HL-60 (cell line): ENCODE measurements at regions not wholly inside any gene's neighbourhood (a gene's known extent, or its start where the extent isn't known, plus 50 kb on each side); places are given as distances from the start of the nearest gene placed in this dataset.

Experiments
- DNase-seq, 2 experiments: peaks; one replicate each; pipeline ENCODE4 v3.0.0-alpha.2; 2010 to 2020; ENCODE audit warnings: low read depth in 1 of 2, low spot score in 1 of 2
- H3K27ac ChIP-seq: fragments of 250-450 bp; sonication (Bioruptor Pico); replicated peaks from 2 replicates; pipeline ENCODE4 v1.5.1; 2020; ENCODE audit warnings: mild to moderate bottlenecking, moderate library complexity
- H3K27me3 ChIP-seq: fragments of 250-450 bp; sonication (Bioruptor Pico); 2 replicates; pipeline ENCODE4 v1.5.1; 2021; ENCODE audit warnings: mild to moderate bottlenecking, moderate library complexity; ENCODE audit not compliant: insufficient read depth, poor library complexity, severe bottlenecking
- H3K4me3 ChIP-seq: replicated peaks from 2 replicates; pipeline ENCODE4 v1.5.1; 2011; ENCODE audit warnings: mild to moderate bottlenecking, control low read depth, low read length; ENCODE audit not compliant: insufficient read depth
- GABPA ChIP-seq: IDR thresholded peaks from 2 replicates; pipeline ENCODE4 v1.6.1; 2012; ENCODE audit warnings: low read depth
- POLR2AphosphoS5 ChIP-seq: IDR thresholded peaks from 2 replicates; pipeline ENCODE4 v1.6.1; 2012; ENCODE audit warnings: low read depth
- REST ChIP-seq: IDR thresholded peaks from 2 replicates; pipeline ENCODE4 v1.6.1; 2012; ENCODE audit warnings: low read depth; ENCODE audit not compliant: insufficient replicate concordance
- SPI1 ChIP-seq: IDR thresholded peaks from 2 replicates; pipeline ENCODE4 v1.6.1; 2012; ENCODE audit warnings: low read depth, mild to moderate bottlenecking, borderline replicate concordance
- TF ChIP-seq, protein P1 (sequence below): IDR thresholded peaks from one replicate; pipeline ENCODE4 v1.5.1; 2011; ENCODE audit warnings: low read length, control low read depth, inconsistent platforms; ENCODE audit not compliant: insufficient read depth

- Histone ChIP-seq H3K27me3 (no peaks in the 10 kb centered on the region), H3K27ac (no peak overlapping the region), H3K4me3 (no peak overlapping the region)
- TF ChIP-seq SPI1 (no peak), POLR2AphosphoS5 (no peak), REST (no peak), GABPA (no peak)
- TF ChIP-seq, protein P1, sequence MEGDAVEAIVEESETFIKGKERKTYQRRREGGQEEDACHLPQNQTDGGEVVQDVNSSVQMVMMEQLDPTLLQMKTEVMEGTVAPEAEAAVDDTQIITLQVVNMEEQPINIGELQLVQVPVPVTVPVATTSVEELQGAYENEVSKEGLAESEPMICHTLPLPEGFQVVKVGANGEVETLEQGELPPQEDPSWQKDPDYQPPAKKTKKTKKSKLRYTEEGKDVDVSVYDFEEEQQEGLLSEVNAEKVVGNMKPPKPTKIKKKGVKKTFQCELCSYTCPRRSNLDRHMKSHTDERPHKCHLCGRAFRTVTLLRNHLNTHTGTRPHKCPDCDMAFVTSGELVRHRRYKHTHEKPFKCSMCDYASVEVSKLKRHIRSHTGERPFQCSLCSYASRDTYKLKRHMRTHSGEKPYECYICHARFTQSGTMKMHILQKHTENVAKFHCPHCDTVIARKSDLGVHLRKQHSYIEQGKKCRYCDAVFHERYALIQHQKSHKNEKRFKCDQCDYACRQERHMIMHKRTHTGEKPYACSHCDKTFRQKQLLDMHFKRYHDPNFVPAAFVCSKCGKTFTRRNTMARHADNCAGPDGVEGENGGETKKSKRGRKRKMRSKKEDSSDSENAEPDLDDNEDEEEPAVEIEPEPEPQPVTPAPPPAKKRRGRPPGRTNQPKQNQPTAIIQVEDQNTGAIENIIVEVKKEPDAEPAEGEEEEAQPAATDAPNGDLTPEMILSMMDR = no peak
- DNase-seq = no peak
Observed at GRCh38 chr4:114184901-114185300, 205.5 kb upstream of the ARSJ start.

- no peak overlapping the region for H3K4me3 ChIP-seq
- no peak for DNase-seq
- H3K27ac ChIP-seq = no peak overlapping the region
- no peaks in the 10 kb centered on the region for H3K27me3 ChIP-seq
- TF ChIP-seq SPI1 = no peak
- TF ChIP-seq, protein P1 = no peak
- no peak for TF ChIP-seq POLR2AphosphoS5
- no peak for TF ChIP-seq REST
- no peak for TF ChIP-seq GABPA
Observed at GRCh38 chr4:114187592-114187991, 208.1 kb upstream of the ARSJ start.

- DNase-seq = no peak
- no peaks in the 10 kb centered on the region for H3K27me3 ChIP-seq
- TF ChIP-seq, protein P1 = no peak
- TF ChIP-seq SPI1 = no peak
- TF ChIP-seq POLR2AphosphoS5 = no peak
- TF ChIP-seq GABPA = no peak
- no peak for TF ChIP-seq REST
- no peak overlapping the region for H3K4me3 ChIP-seq
- H3K27ac ChIP-seq = no peak overlapping the region
Observed at GRCh38 chr4:114191496-114191895, 212.0 kb upstream of the ARSJ start.
